Fibroblast of lung (primary cell): ENCODE measurements at regions not wholly inside any gene's neighbourhood (a gene's known extent, or its start where the extent isn't known, plus 50 kb on each side); places are given as distances from the start of the nearest gene placed in this dataset.

Experiments
- DNase-seq, 2 donors: peaks; one replicate each; pipeline versions ENCODE4 v3.0.0 to v3.0.0-alpha.2; 2010; ENCODE audit warnings: low read depth in 2 of 2
- H2AFZ ChIP-seq: 2 replicates; pipeline ENCODE4 v1.5.1; 2012; ENCODE audit warnings: low read length, control low read depth, inconsistent platforms
- H3K27ac ChIP-seq: 2 replicates; pipeline ENCODE4 v1.5.1; 2011; ENCODE audit warnings: low read length, control low read depth; ENCODE audit not compliant: insufficient read depth
- H3K27me3 ChIP-seq: 2 replicates; pipeline ENCODE4 v1.5.1; 2011; ENCODE audit warnings: mild to moderate bottlenecking, low read length; ENCODE audit not compliant: control insufficient read depth, insufficient read depth
- H3K36me3 ChIP-seq: 2 replicates; pipeline ENCODE4 v1.5.1; 2011; ENCODE audit warnings: low read length; ENCODE audit not compliant: control insufficient read depth, insufficient read depth
- H3K4me1 ChIP-seq: 2 replicates; pipeline ENCODE4 v1.5.1; 2011; ENCODE audit warnings: low read length; ENCODE audit not compliant: control insufficient read depth, insufficient read depth; ENCODE audit errors: extremely low read depth
- H3K4me2 ChIP-seq: 2 replicates; pipeline ENCODE4 v1.5.1; 2011; ENCODE audit warnings: low read length, control low read depth; ENCODE audit not compliant: insufficient read depth; ENCODE audit errors: extremely low read depth
- H3K4me3 ChIP-seq, 4 experiments: fragments of 200-600 bp in 1 of 4; sonication (generic) in 1 of 4; replicated peaks in 1 of 4; 2 replicates each; pipeline ENCODE4 v1.5.1; 2011 to 2016; ENCODE audit warnings: low read length in 4 of 4, low read depth in 3 of 4, mild to moderate bottlenecking in 3 of 4, control low read depth in 2 of 4, inconsistent platforms in 1 of 4, mixed read lengths in 1 of 4; ENCODE audit not compliant: insufficient read depth in 1 of 4; ENCODE audit errors: control extremely low read depth in 1 of 4
- H3K79me2 ChIP-seq: 2 replicates; pipeline ENCODE4 v1.5.1; 2012; ENCODE audit warnings: mild to moderate bottlenecking, low read length, inconsistent platforms; ENCODE audit not compliant: control insufficient read depth, insufficient read depth
- H3K9ac ChIP-seq: 2 replicates; pipeline ENCODE4 v1.5.1; 2011; ENCODE audit warnings: mild to moderate bottlenecking, low read length, control low read depth; ENCODE audit not compliant: insufficient read depth
- H3K9me3 ChIP-seq: 2 replicates; pipeline ENCODE4 v1.5.1; 2012; ENCODE audit warnings: low read depth, low read length; ENCODE audit not compliant: control insufficient read depth, insufficient read depth
- H4K20me1 ChIP-seq: 2 replicates; pipeline ENCODE4 v1.5.1; 2011; ENCODE audit warnings: low read length; ENCODE audit not compliant: control insufficient read depth, insufficient read depth; ENCODE audit errors: extremely low read depth
- CTCF ChIP-seq, 2 donors: IDR thresholded peaks in 1 of 2; conservative IDR thresholded peaks in 1 of 2; 1 replicate in 1 of 2; 2 replicates in 1 of 2; pipeline ENCODE4 v1.5.1; 2011 to 2012; ENCODE audit warnings: low read length in 2 of 2, control low read depth in 1 of 2, inconsistent platforms in 1 of 2, low read depth in 1 of 2, mild to moderate bottlenecking in 1 of 2
- EZH2 ChIP-seq: IDR thresholded peaks from 2 replicates; pipeline ENCODE4 v1.5.1; 2012; ENCODE audit warnings: low read length, control low read depth, mild to moderate bottlenecking; ENCODE audit errors: missing control alignments

- Histone ChIP-seq H3K4me2 (no peak overlapping the region), H3K9ac (no peak overlapping the region), H3K4me3 (no peak overlapping the region), H3K36me3 (no peaks in the 10 kb centered on the region), H4K20me1 (no peaks in the 10 kb centered on the region), H2AFZ (no peak overlapping the region), H3K27me3 (no peaks in the 10 kb centered on the region), H3K9me3 (no peaks in the 10 kb centered on the region), H3K27ac (no peak overlapping the region), H3K4me1 (no peaks in the 10 kb centered on the region), H3K79me2 (no peaks in the 10 kb centered on the region)
- DNase-seq: no peak
- TF ChIP-seq CTCF (conservative IDR thresholded peaks at IDR 0.05 in 1 of 2, IDR thresholded peaks at IDR 0.05 in 1 of 2; ENCODE audit: low read depth in 1 of 2, low read length in 2 of 2) (no peak), EZH2 (no peak)
Observed at GRCh38 chr20:11689262-11689661, 228.4 kb upstream of the BTBD3 start.

GRCh38 chr20:11691766-11692165, 225.9 kb upstream of the BTBD3 start:
- no peak overlapping the region for H2AFZ ChIP-seq
- no peaks in the 10 kb centered on the region for H3K79me2 ChIP-seq
- no peaks in the 10 kb centered on the region for H3K27me3 ChIP-seq
- no peaks in the 10 kb centered on the region for H3K9me3 ChIP-seq
- no peak overlapping the region for H3K27ac ChIP-seq
- H3K4me2 ChIP-seq: no peak overlapping the region
- no peak overlapping the region for H3K4me3 ChIP-seq
- H3K9ac ChIP-seq: no peak overlapping the region
- no peaks in the 10 kb centered on the region for H3K4me1 ChIP-seq
- H4K20me1 ChIP-seq: no peaks in the 10 kb centered on the region
- H3K36me3 ChIP-seq: no peaks in the 10 kb centered on the region
- DNase-seq: no peak
- TF ChIP-seq EZH2: no peak
- TF ChIP-seq CTCF (conservative IDR thresholded peaks at IDR 0.05 in 1 of 2, IDR thresholded peaks at IDR 0.05 in 1 of 2; ENCODE audit: low read depth in 1 of 2, low read length in 2 of 2): no peak

DNA sequence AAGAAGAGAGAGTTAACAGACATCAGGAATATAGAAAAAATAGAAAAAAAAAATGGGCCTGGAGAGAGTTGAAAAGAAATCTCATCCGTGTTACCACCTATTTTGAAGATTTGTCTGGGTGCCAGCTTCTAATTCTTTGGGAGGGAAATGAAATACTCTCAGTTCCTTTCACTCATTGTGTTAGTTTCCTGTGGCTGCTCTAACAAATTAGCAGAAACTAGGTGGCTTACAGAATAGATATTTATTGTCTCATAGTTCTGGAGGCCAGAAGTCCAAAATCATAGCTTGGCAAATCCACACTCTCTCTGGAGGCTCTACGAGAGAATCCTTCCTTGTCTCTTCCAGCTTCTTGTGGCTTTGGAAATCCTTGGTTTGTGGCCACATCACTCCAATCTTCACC, 225.1 kb upstream of the BTBD3 start:
- DNase-seq: no peak
- H3K4me1 ChIP-seq: no peaks in the 10 kb centered on the region
- no peak overlapping the region for H3K9ac ChIP-seq
- H3K36me3 ChIP-seq: no peaks in the 10 kb centered on the region
- no peak for TF ChIP-seq EZH2
- no peak for TF ChIP-seq CTCF (conservative IDR thresholded peaks at IDR 0.05 in 1 of 2, IDR thresholded peaks at IDR 0.05 in 1 of 2; ENCODE audit: low read depth in 1 of 2, low read length in 2 of 2)
- no peaks in the 10 kb centered on the region for H3K27me3 ChIP-seq
- H4K20me1 ChIP-seq: no peaks in the 10 kb centered on the region
- H3K27ac ChIP-seq: no peak overlapping the region
- H3K9me3 ChIP-seq: no peaks in the 10 kb centered on the region
- no peak overlapping the region for H3K4me2 ChIP-seq
- no peak overlapping the region for H2AFZ ChIP-seq
- no peak overlapping the region for H3K4me3 ChIP-seq
- no peaks in the 10 kb centered on the region for H3K79me2 ChIP-seq
